HUES6 (cell line): ENCODE measurements at regions not wholly inside any gene's neighbourhood (a gene's known extent, or its start where the extent isn't known, plus 50 kb on each side); places are given as distances from the start of the nearest gene placed in this dataset.

Source experiments
- H3K27ac ChIP-seq: 2 replicates; pipeline ENCODE4 v1.7.0; 2013; ENCODE audit warnings: low read depth, mild to moderate bottlenecking, low read length, inconsistent platforms
- H3K27me3 ChIP-seq: 2 replicates; pipeline ENCODE4 v1.6.1; 2013; ENCODE audit warnings: low read length; ENCODE audit not compliant: control insufficient read depth, insufficient read depth
- H3K36me3 ChIP-seq: 2 replicates; pipeline ENCODE4 v1.6.1; 2013; ENCODE audit warnings: low read length; ENCODE audit not compliant: control insufficient read depth, insufficient read depth
- H3K4me1 ChIP-seq: 2 replicates; pipeline ENCODE4 v1.6.1; 2013; ENCODE audit warnings: low read length; ENCODE audit not compliant: control insufficient read depth, insufficient read depth
- H3K4me3 ChIP-seq: 2 replicates; pipeline ENCODE4 v1.5.1; 2013; ENCODE audit warnings: low read depth, low read length
- H3K9ac ChIP-seq: one replicate; pipeline ENCODE4 v1.6.1; 2013; ENCODE audit warnings: mild to moderate bottlenecking, low read length
- H3K9me3 ChIP-seq: 2 replicates; pipeline ENCODE4 v1.6.1; 2013; ENCODE audit warnings: low read depth, low read length; ENCODE audit not compliant: control insufficient read depth, insufficient read depth

GRCh38 chr16:63061319-63061718 is 1025.1 kb upstream of the CDH8 start:
- no peak overlapping the region for H3K9ac ChIP-seq
- no peaks in the 10 kb centered on the region for H3K36me3 ChIP-seq
- H3K27ac ChIP-seq = no peak overlapping the region
- H3K27me3 ChIP-seq = no peaks in the 10 kb centered on the region
- H3K9me3 ChIP-seq = no peaks in the 10 kb centered on the region
- H3K4me1 ChIP-seq = 0 out of 2 replicates have a peak, but pooled peaks cover 3% of the 10 kb centered on the region
- H3K4me3 ChIP-seq = no peak overlapping the region

- H3K9me3 ChIP-seq = no peaks in the 10 kb centered on the region
- H3K27ac ChIP-seq = no peak overlapping the region
- no peaks in the 10 kb centered on the region for H3K36me3 ChIP-seq
- H3K9ac ChIP-seq = no peak overlapping the region
- no peak overlapping the region for H3K4me3 ChIP-seq
- no peaks in the 10 kb centered on the region for H3K27me3 ChIP-seq
- H3K4me1 ChIP-seq = no peaks in the 10 kb centered on the region
These were observed 1023.4 kb upstream of the CDH8 start for GRCh38 chr16:63059676-63060075.

- no peak overlapping the region for H3K4me3 ChIP-seq
- no peaks in the 10 kb centered on the region for H3K9me3 ChIP-seq
- no peak overlapping the region for H3K9ac ChIP-seq
- no peaks in the 10 kb centered on the region for H3K27me3 ChIP-seq
- no peak overlapping the region for H3K27ac ChIP-seq
- H3K36me3 ChIP-seq = no peaks in the 10 kb centered on the region
- H3K4me1 ChIP-seq = no peaks in the 10 kb centered on the region
These were observed 1021.1 kb upstream of the CDH8 start for GRCh38 chr16:63057341-63057740.

- no peaks in the 10 kb centered on the region for H3K4me1 ChIP-seq
- no peak overlapping the region for H3K27ac ChIP-seq
- H3K4me3 ChIP-seq = no peak overlapping the region
- no peaks in the 10 kb centered on the region for H3K9me3 ChIP-seq
- no peaks in the 10 kb centered on the region for H3K27me3 ChIP-seq
- H3K9ac ChIP-seq = no peak overlapping the region
- no peaks in the 10 kb centered on the region for H3K36me3 ChIP-seq
These were observed 1014.2 kb upstream of the CDH8 start for GRCh38 chr16:63050391-63050790.

GRCh38 chr16:63038397-63039106 is 1002.3 kb upstream of the CDH8 start:
- Histone ChIP-seq H3K27me3 (no peaks in the 10 kb centered on the region), H3K9ac (no peak overlapping the region), H3K27ac (no peak overlapping the region), H3K36me3 (no peaks in the 10 kb centered on the region), H3K4me1 (peaks cover 8% of the 10 kb centered on the region; the same call in 1 of the 2 replicates), H3K4me3 (no peak overlapping the region), H3K9me3 (no peaks in the 10 kb centered on the region)

GRCh38 chr16:63037761-63038396 is 1001.6 kb upstream of the CDH8 start:
- no peak overlapping the region for H3K9ac ChIP-seq
- no peaks in the 10 kb centered on the region for H3K36me3 ChIP-seq
- H3K4me3 ChIP-seq = no peak overlapping the region
- H3K4me1 ChIP-seq = peaks cover 8% of the 10 kb centered on the region; the same call in 1 of the 2 replicates
- H3K27me3 ChIP-seq = no peaks in the 10 kb centered on the region
- H3K9me3 ChIP-seq = no peaks in the 10 kb centered on the region
- no peak overlapping the region for H3K27ac ChIP-seq

GRCh38 chr16:63018581-63019223 is 982.5 kb upstream of the CDH8 start:
- no peaks in the 10 kb centered on the region for H3K36me3 ChIP-seq
- no peaks in the 10 kb centered on the region for H3K4me1 ChIP-seq
- no peaks in the 10 kb centered on the region for H3K27me3 ChIP-seq
- H3K27ac ChIP-seq = no peak overlapping the region
- H3K4me3 ChIP-seq = no peak overlapping the region
- no peak overlapping the region for H3K9ac ChIP-seq
- H3K9me3 ChIP-seq = no peaks in the 10 kb centered on the region

GRCh38 chr16:63008688-63009087 is 972.5 kb upstream of the CDH8 start:
- no peak overlapping the region for H3K27ac ChIP-seq
- no peaks in the 10 kb centered on the region for H3K36me3 ChIP-seq
- no peaks in the 10 kb centered on the region for H3K4me1 ChIP-seq
- H3K9me3 ChIP-seq = peaks cover 17% of the 10 kb centered on the region
- H3K4me3 ChIP-seq = no peak overlapping the region
- no peak overlapping the region for H3K9ac ChIP-seq
- H3K27me3 ChIP-seq = no peaks in the 10 kb centered on the region

GRCh38 chr16:63005356-63005755 is 969.1 kb upstream of the CDH8 start:
- H3K36me3 ChIP-seq = no peaks in the 10 kb centered on the region
- H3K27me3 ChIP-seq = no peaks in the 10 kb centered on the region
- H3K9me3 ChIP-seq = peaks cover 30% of the 10 kb centered on the region
- H3K4me1 ChIP-seq = no peaks in the 10 kb centered on the region
- H3K4me3 ChIP-seq = no peak overlapping the region
- H3K27ac ChIP-seq = no peak overlapping the region
- no peak overlapping the region for H3K9ac ChIP-seq

GRCh38 chr16:62989480-62989879 is 953.2 kb upstream of the CDH8 start:
- H3K36me3 ChIP-seq = no peaks in the 10 kb centered on the region
- no peaks in the 10 kb centered on the region for H3K27me3 ChIP-seq
- H3K4me3 ChIP-seq = no peak overlapping the region
- H3K9ac ChIP-seq = no peak overlapping the region
- no peak overlapping the region for H3K27ac ChIP-seq
- peaks cover 2% of the 10 kb centered on the region; the same call in 1 of the 2 replicates for H3K9me3 ChIP-seq
- no peaks in the 10 kb centered on the region for H3K4me1 ChIP-seq

GRCh38 chr16:62985722-62986121 is 949.5 kb upstream of the CDH8 start:
- no peaks in the 10 kb centered on the region for H3K36me3 ChIP-seq
- no peaks in the 10 kb centered on the region for H3K4me1 ChIP-seq
- H3K9ac ChIP-seq = no peak overlapping the region
- H3K4me3 ChIP-seq = no peak overlapping the region
- H3K9me3 ChIP-seq = peaks cover 2% of the 10 kb centered on the region; the same call in 1 of the 2 replicates
- no peaks in the 10 kb centered on the region for H3K27me3 ChIP-seq
- H3K27ac ChIP-seq = no peak overlapping the region
